ENCODE measurements at regions not wholly inside any gene's neighbourhood (a gene's known extent, or its start where the extent isn't known, plus 50 kb on each side); places are given as distances from the start of the nearest gene placed in this dataset.

DNA sequence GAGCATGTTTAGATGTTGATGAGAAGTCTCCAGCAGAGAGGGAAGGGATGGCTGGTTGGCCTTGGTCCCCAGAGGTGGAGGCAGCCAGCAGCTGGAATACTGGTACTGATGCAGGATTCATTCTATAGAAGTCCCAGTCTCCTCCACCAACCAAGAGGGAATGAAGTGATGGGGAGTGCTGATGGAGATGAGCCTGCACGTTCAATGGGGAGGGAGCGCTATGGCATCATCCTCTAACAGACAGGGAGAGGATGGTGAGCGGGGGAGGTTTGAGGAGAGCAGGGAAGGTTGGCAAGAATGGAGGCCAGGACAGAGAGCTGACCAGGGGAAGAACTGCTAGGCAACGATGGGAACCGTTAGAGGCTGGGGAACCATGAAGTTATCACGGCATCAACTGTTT, 159.8 kb upstream of the MVB12B start:
- TF ChIP-seq POLR2A (IDR thresholded peaks at IDR 0.05) (no peak), POLR2AphosphoS5 (IDR thresholded peaks at IDR 0.05) (no peak), EP300 (IDR thresholded peaks at IDR 0.05; ENCODE audit: low read depth) (no peak)
